ENCODE measurements at regions not wholly inside any gene's neighbourhood (a gene's known extent, or its start where the extent isn't known, plus 50 kb on each side); places are given as distances from the start of the nearest gene placed in this dataset.

DNA sequence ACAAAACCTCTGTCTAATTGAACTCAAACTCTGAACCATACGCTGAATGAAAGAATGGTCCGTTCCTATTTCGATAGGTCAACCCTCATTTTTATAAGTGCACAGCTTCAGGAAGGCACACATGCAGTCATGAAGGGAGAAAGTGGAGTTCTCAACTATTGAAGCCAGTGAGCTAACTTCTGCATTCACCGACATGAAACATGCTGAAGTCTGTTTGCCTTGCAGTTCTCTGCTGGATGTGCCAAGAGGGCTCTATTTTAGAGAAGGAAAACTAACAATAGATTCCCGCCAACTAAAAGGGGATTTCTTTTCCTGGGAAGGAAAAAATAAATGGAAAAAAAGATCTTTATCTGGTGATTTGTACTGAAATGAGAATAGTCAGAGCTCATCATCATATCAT lies 191.0 kb upstream of the PLEKHG7 start:
- no peak for TF ChIP-seq YY1 (IDR thresholded peaks at IDR 0.05; ENCODE audit: insufficient read depth, insufficient read length)
- TF ChIP-seq SUZ12 (IDR thresholded peaks at IDR 0.05; ENCODE audit: extremely low read depth, insufficient read depth, insufficient read length) = no peak
- no peak for TF ChIP-seq ZNF274 (IDR thresholded peaks at IDR 0.05; ENCODE audit: low read depth, low read length)
